HAP-1 (cell line): ENCODE measurements at regions not wholly inside any gene's neighbourhood (a gene's known extent, or its start where the extent isn't known, plus 50 kb on each side); places are given as distances from the start of the nearest gene placed in this dataset.
A peak's percentile ranks its signal among the peaks of the same experiment; 100 is the strongest.

Experiments
- DNase-seq, 2 experiments: peaks; one replicate each; pipeline ENCODE4 v3.0.0-alpha.2; 2016 to 2020; ENCODE audit warnings: low spot score in 2 of 2
- H3K27me3 ChIP-seq: fragments of 250-450 bp; sonication (Bioruptor Pico); 2 replicates; pipeline ENCODE4 v1.5.1; 2020; ENCODE audit warnings: low read depth, mild to moderate bottlenecking, moderate library complexity
- H3K36me3 ChIP-seq: fragments of 250-450 bp; sonication (Bioruptor Pico); replicated peaks from 2 replicates; pipeline ENCODE4 v1.5.1; 2020; ENCODE audit warnings: mild to moderate bottlenecking
- H3K4me1 ChIP-seq: fragments of 250-450 bp; sonication (Bioruptor Pico); 2 replicates; pipeline ENCODE4 v1.5.1; 2020; ENCODE audit warnings: mild to moderate bottlenecking
- H3K4me3 ChIP-seq: fragments of 250-450 bp; sonication (Bioruptor Pico); 2 replicates; pipeline ENCODE4 v1.5.1; 2020; ENCODE audit warnings: mild to moderate bottlenecking, moderate library complexity
- H3K9me3 ChIP-seq: fragments of 250-450 bp; sonication (Bioruptor Pico); 2 replicates; pipeline ENCODE4 v1.5.1; 2020; ENCODE audit warnings: mild to moderate bottlenecking, moderate library complexity
- in situ Hi-C: fragments of 300-500 bp; cut with MboI; formaldehyde crosslinking; loops from 3 replicates; pipeline ENCODE4 v1.14.3; 2020; ENCODE audit warnings: low sequenced_read_pairs, inconsistent platforms, mixed read lengths

DNA sequence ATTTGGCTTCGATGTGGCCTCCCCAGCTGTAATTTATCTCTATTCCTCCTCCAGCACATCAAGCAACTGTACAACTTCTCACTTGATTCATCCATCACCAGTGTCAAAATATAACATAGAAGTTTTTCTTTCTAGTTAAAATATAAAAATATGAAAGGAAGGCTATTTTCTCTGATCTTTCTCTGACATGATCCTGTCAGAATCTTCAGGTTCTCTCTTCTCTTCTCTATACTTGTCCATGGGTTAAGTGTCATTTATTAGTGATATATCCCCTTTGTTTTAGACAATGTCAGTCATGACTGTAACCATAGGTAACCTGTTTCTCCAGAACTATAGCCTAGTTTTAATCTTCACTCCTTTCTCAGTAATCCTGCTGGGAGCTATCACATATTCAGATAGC is 132.5 kb upstream of the G2E3 start:
- Histone ChIP-seq H3K4me3 (no peak overlapping the region), H3K27me3 (peaks cover 43% of the 10 kb centered on the region), H3K9me3 (no peaks in the 10 kb centered on the region), H3K36me3 (no peaks in the 10 kb centered on the region), H3K4me1 (no peaks in the 10 kb centered on the region; the same call in 1 of the 2 replicates)
- in situ Hi-C loops = loop anchor here (25.0 kb wide), 1 partner anchor 1664 kb away; the partner anchor contains the start of gene FOXG1
- DNase-seq = no peak

DNA sequence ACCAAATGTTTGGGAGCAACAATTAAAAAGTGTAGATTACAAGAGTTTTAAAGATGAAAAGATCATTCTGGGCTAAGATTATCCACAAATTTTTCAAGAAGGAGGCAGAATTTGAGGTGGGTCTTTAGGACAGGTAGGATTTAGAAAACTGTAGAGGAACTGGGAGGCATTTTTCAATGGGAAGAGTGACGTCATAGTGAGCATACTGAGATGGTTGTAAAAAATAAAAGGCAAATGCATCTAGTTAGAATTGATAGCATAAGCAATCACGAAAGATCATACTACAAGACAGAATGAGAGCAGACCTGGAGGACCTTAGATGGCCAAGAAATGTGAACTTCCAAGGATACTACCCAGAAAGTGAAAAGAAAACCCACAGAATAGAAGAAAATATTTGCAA is 131.6 kb upstream of the G2E3 start:
- DNase-seq = no peak
- in situ Hi-C loops = loop anchor here (25.0 kb wide), 1 partner anchor 1665 kb away; the partner anchor contains the start of gene FOXG1
- H3K4me1 ChIP-seq = no peaks in the 10 kb centered on the region

DNA sequence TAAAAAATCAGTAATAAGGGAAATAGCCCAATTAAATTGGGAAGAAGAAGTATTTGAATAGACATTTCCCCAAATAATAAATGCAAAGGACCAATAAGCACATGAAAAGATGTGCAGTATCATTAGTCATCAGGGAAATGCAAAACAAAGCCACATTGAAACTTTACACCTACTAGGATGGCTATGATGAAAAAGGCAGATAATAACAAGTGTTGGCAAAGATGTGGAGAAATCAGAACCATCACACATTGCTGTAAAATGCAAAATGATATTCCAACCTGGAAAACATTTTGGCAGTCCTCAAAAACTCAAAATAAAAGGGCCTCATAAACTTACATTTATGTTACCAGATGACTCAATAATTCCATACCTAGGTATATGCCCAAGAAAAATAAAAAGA is 131.1 kb upstream of the G2E3 start:
- Histone ChIP-seq H3K4me1 (peaks cover 3% of the 10 kb centered on the region), H3K9me3 (no peaks in the 10 kb centered on the region), H3K4me3 (no peak overlapping the region), H3K36me3 (no peaks in the 10 kb centered on the region), H3K27me3 (peaks cover 47% of the 10 kb centered on the region)
- DNase-seq = no peak
- in situ Hi-C loops = loop anchor here (25.0 kb wide), 1 partner anchor 1666 kb away; the partner anchor contains the start of gene FOXG1

More for the DNA sequence above, 131.6 kb upstream of the G2E3 start:
- Histone ChIP-seq H3K9me3 (no peaks in the 10 kb centered on the region), H3K36me3 (no peaks in the 10 kb centered on the region), H3K4me3 (no peak overlapping the region), H3K27me3 (peaks cover 46% of the 10 kb centered on the region)

DNA sequence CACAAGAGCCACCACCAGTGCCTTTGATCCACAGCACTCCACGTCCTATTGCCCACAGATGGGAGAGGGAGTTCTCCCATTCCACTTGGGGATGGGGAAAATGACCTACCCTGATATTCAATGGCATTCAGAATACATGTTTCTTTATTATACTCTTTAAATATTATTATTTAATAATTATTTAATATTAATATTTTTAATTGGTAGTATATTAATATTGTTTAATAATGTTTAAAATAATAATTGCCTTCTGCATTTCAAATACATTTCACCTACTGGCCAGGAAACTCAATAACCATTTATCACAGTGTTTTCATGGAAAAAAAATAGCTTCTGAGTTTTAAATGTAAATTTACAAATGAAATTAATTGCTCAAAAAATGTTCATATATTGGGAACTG is 127.4 kb upstream of the G2E3 start:
- Histone ChIP-seq H3K4me3 (no peak overlapping the region), H3K36me3 (no peaks in the 10 kb centered on the region), H3K27me3 (peaks cover 47% of the 10 kb centered on the region), H3K9me3 (no peaks in the 10 kb centered on the region), H3K4me1 (peaks cover 6% of the 10 kb centered on the region)
- no peak for DNase-seq
- in situ Hi-C loops = loop anchor here (25.0 kb wide), 1 partner anchor 1669 kb away; the partner anchor contains the start of gene FOXG1

DNA sequence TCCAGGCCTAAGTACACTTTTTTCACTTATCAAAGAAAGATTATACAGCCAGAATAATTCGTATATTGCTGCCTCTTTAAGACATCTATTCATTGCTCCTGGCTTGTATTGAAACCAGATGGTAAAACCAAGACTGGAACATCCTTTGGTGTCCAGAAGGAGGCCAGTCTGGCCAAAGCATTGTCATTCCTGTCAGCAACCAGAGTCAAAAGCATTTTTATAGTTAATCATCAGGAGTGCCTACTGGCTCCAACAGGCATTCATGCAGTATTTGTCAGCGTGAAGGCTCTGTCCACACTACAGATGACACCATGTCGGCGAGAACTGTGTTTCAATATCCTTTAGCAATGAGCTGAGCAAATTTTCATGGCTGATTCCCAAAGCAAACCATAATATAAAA is 118.0 kb upstream of the G2E3 start:
- in situ Hi-C loops = loop anchor here (25.0 kb wide), 1 partner anchor 1679 kb away; the partner anchor contains the start of gene FOXG1
- H3K27me3 ChIP-seq = peaks cover 69% of the 10 kb centered on the region
- H3K36me3 ChIP-seq = no peaks in the 10 kb centered on the region
- no peaks in the 10 kb centered on the region for H3K9me3 ChIP-seq
- no peak for DNase-seq
- H3K4me3 ChIP-seq = no peak overlapping the region
- no peaks in the 10 kb centered on the region for H3K4me1 ChIP-seq

DNA sequence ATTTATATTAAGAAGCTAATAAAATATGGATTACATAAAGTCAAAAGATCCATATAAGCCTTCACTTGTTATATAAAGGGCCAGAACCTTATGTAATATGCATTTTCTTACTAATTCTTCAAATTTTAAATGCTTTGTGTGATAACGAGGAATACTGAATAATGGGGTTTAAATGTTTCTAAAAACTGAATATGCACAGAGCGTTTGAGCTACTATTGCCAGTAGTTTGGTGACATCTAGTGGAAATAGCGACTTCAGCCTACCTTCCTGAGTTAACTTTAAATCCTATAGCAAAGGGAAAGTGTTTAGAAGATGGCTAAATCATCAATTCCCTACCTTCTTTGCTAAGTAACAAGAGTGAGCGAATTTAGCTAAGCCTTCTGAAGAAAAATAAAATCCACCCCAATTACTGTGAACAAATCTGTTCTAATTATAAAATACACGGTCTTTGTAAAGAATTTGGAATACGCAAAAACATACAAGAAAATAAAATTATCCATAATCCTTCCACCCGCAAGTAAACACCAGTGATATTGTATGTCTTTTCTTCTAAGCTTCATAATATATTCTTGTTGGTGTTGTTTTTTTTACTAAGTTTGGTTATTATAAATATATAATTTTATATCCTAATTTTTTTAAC is 115.5 kb upstream of the G2E3 start:
- peak in 1 of 2 experiments; percentile 29 for DNase-seq
- no peaks in the 10 kb centered on the region for H3K9me3 ChIP-seq
- in situ Hi-C loops = loop anchor here (25.0 kb wide), 1 partner anchor 1681 kb away; the partner anchor contains the start of gene FOXG1

DNA sequence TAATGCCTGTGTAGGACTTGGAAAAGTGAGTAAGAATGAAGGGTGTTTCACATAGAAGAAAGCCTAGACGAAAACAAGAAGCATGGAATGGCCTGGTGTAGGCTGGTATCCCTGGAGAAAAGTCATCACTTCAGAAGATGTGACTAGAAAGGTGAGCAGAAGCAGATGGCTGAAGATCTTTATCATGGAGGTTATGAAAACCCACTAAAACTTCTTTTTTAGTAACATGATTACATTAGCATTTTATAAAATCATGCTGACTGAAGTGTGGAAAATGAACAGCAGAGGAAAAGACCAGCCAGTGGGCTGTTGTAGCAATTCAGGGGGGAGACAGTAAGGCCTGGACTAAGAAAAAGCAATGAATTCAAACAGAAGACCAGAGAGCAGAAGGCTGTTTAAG is 114.5 kb upstream of the G2E3 start:
- Histone ChIP-seq H3K36me3 (no peaks in the 10 kb centered on the region), H3K9me3 (no peaks in the 10 kb centered on the region), H3K4me3 (no peak overlapping the region), H3K4me1 (no peaks in the 10 kb centered on the region), H3K27me3 (peaks cover 59% of the 10 kb centered on the region)
- no peak for DNase-seq
- in situ Hi-C loops = loop anchor here (25.0 kb wide), 1 partner anchor 1682 kb away; the partner anchor contains the start of gene FOXG1

More for the DNA sequence above, 115.5 kb upstream of the G2E3 start:
- H3K36me3 ChIP-seq = no peaks in the 10 kb centered on the region
- peaks cover 63% of the 10 kb centered on the region for H3K27me3 ChIP-seq
- H3K4me1 ChIP-seq = no peaks in the 10 kb centered on the region
- no peak overlapping the region for H3K4me3 ChIP-seq

DNA sequence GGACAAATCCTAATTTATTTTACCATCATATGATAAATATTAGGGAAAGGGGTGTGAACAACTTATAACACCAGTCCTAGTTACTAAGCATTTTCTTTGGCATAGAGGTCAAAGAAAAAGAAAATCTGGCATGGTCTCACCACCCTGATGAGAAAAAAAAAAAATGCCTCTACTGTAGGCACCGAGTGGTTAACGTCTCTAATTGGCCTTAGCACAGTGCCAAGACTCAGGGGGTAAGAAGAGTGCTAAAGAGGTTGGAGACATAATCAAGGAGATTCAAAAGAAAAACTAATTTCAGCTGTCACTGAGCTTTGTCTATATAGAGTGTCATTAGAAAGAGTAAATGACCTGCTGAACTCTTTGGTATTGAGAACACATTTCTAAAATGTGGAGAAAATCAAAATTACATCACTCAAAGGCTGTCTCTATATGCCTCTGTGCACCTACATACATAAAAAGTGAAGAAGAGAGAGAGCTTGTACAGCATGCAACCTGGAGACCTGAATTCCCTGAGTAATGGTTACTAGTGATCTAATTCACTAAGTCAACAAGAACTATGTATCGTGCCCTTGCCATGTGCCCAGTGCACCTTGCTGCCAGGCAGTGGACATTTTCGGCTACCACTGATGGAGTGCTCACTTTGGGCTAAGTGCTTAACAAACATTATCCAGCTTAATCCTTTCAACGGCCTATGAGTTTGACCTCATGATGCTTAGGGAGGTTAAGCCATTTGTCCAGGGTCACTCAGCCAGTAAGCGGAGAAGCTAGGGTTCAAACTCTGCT is 113.8 kb upstream of the G2E3 start:
- H3K27me3 ChIP-seq = peaks cover 53% of the 10 kb centered on the region
- no peaks in the 10 kb centered on the region for H3K36me3 ChIP-seq
- DNase-seq = no peak
- H3K4me3 ChIP-seq = no peak overlapping the region
- in situ Hi-C loops = loop anchor here (25.0 kb wide), 1 partner anchor 1683 kb away; the partner anchor contains the start of gene FOXG1
- H3K9me3 ChIP-seq = no peaks in the 10 kb centered on the region
- no peaks in the 10 kb centered on the region for H3K4me1 ChIP-seq

DNA sequence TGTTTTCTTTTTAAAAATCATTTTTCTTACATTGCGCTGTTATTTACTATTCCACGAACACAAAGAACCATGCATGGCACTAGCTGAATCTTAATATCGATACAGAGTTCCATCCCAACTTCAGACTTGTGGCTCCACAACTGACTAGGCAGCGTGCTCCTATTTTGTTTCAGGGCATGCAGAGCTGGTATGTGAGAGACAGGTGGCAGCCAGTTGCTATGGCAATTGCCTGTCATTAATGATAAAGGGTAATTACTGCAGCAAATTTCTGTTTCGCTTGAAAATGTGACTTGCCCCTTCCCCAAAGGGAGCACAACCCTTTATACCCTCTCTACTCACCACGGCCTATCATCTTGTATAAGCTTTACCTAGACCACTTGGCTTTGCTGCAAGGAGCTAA is 113.1 kb upstream of the G2E3 start:
- Histone ChIP-seq H3K9me3 (no peaks in the 10 kb centered on the region), H3K27me3 (peaks cover 50% of the 10 kb centered on the region), H3K4me1 (no peaks in the 10 kb centered on the region), H3K4me3 (no peak overlapping the region), H3K36me3 (no peaks in the 10 kb centered on the region)
- DNase-seq = no peak
- in situ Hi-C loops = loop anchor here (25.0 kb wide), 1 partner anchor 1684 kb away; the partner anchor contains the start of gene FOXG1

DNA sequence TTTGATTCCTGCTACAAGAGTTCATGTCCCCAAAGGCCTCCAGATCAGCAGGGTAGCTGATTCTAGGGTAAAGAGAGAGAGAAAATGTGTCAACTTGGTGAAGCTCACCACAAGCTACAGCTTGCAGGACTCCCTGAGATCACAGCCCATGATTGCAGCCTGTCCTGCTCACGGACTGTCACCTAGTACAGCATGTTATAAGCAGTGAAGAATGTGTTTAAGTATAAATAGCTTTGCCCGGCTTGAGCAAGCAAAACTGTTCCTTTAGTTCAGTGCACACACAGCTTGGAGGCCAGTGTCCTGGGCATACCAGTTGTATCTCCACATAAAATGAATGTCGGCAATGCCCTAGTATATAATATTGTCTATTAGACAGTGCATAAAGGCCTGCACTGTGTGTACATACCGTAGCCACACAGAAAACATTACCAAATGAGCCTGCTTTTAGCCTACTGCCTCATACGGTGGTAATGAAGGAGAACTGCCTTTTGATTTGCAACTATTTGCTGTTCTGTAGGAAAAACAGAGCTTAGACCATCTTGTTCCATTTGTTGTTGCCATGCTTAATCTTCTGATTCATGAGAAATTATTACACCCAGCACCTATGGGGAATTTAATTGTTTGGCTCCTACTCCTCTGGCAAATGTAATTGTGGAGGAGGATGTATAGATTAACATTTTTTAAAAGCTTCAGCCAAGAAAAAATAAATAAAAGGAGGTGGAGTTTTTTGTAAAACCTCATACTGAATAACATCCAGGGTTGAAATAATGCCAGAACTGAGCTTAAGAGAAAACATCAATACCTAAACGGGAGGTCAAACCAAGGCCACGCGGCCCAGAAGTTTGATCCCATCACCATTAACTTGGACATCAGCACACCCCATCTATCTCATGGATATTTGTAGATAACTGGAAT is 108.1 kb upstream of the G2E3 start:
- DNase-seq = no peak
- Histone ChIP-seq H3K4me3 (no peak overlapping the region), H3K9me3 (no peaks in the 10 kb centered on the region), H3K27me3 (peaks cover 9% of the 10 kb centered on the region), H3K36me3 (no peaks in the 10 kb centered on the region), H3K4me1 (no peaks in the 10 kb centered on the region; the same call in 1 of the 2 replicates)
- in situ Hi-C loops = no loop called here

DNA sequence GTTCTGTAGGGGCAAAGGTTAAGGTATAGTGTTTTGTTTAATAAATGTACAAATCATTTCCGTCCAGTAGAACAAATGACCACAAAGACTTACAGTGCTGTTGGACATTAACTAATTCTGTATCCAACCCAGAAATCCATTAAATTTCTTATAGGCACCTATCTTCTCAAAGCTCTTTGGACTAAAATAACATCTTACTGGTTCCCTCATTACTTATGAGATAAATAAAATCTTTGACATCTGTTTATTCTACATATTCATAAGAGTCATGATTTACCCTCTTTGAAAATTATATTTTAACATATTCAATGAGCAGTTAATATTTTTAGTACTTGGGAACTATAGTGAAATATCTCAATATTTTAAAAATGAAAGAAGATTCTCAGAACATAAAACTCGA is 102.7 kb upstream of the G2E3 start:
- in situ Hi-C loops = no loop called here

DNA sequence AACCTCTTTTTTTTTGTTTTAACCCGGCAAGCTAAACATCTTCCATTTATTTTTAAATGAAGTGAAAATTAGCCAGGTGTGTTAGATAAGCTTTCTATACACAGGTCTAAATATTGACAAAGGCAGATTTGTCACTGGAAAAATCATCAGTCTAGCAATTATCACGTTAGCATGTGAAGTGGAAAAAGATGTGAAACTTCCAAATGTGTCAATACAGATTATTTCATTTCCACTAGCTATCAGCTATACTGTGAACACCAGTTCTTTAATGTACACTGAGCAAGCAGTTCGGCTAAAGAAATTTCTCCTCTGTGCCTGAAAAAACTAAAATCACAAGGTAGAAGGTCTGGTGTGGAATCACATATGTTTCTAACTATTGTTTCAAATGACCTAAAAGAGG is 96.6 kb upstream of the G2E3 start:
- Histone ChIP-seq H3K4me1 (no peaks in the 10 kb centered on the region), H3K27me3 (peaks cover 21% of the 10 kb centered on the region), H3K4me3 (no peak overlapping the region), H3K36me3 (no peaks in the 10 kb centered on the region), H3K9me3 (no peaks in the 10 kb centered on the region)
- in situ Hi-C loops = no loop called here
- DNase-seq = no peak

More for the DNA sequence above, 102.7 kb upstream of the G2E3 start:
- H3K9me3 ChIP-seq = no peaks in the 10 kb centered on the region
- H3K4me1 ChIP-seq = no peaks in the 10 kb centered on the region; the same call in 1 of the 2 replicates
- DNase-seq = no peak
- peaks cover 11% of the 10 kb centered on the region for H3K27me3 ChIP-seq
- no peaks in the 10 kb centered on the region for H3K36me3 ChIP-seq
- H3K4me3 ChIP-seq = no peak overlapping the region

DNA sequence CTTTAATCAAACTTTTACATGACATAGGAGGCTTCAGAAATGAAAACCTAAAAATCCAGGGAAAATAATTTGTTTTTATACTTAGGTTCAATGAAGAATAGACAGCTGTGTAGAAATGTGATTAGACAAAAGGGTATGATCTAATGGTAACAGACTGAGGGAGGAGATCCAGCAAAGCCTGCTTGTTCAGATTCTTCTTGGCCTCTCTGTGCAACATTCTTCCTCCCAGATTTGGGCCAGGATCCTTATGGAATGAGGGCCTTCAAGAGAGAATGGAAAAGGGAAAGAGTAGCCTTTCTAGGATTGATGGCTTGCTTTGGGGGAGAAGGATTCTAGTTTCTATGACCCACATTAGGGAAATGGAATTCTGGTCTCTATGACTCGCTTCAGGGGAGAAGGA is 94.5 kb upstream of the G2E3 start:
- no peaks in the 10 kb centered on the region for H3K4me1 ChIP-seq
- no peak overlapping the region for H3K4me3 ChIP-seq
- no peaks in the 10 kb centered on the region for H3K36me3 ChIP-seq
- H3K9me3 ChIP-seq = no peaks in the 10 kb centered on the region
- in situ Hi-C loops = no loop called here
- H3K27me3 ChIP-seq = peaks cover 20% of the 10 kb centered on the region
- no peak for DNase-seq
